ENCODE measurements at regions not wholly inside any gene's neighbourhood (a gene's known extent, or its start where the extent isn't known, plus 50 kb on each side); places are given as distances from the start of the nearest gene placed in this dataset.
"Not testable (repeated sequence)": the region's sequence is repeated elsewhere in the genome, so short reads cannot be mapped to it uniquely, and the experiment has no call there.

DNA sequence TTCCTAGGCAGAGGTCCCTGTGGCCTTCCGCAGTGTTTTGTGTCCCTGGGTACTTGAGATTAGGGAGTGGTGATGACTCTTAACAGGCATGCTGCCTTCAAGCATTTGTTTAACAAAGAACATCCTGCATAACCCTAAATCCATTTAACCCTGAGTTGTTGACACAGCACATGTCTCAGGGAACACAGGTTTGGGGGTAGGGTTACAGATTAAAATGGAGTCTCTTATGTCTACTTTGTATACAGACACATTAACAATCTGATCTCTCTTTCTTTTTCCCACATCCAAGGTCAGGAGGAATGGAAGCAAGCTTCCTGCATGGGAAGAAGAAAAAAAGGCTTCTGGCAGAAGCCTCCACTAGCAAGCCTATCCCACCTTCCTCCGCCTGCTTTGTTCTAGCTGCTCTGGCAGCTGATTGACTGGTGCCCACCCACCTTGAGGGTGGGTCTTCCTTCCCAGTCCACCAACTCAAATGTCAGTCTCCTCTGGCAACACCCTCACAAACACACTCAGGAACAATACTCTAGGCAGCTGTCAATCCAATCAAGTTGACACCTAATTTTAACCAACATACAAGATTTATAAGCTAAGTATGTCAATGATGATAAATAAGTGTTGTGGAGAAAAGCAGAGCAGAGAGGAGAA, 176.5 kb upstream of the CCZ1B start:
- DNase-seq (ENCODE audit: low read depth in 1 of 2, low spot score in 1 of 2) = no peak
- no peak for TF ChIP-seq JUND (IDR thresholded peaks at IDR 0.05; ENCODE audit: low read depth)
- in situ Hi-C loops (cut with HindIII; ENCODE audit: low pct_unique_long_range_greater_than_20kb, low sequenced_read_pairs) = no loop called here

GRCh38 chr7:7005303-7005702, 177.0 kb upstream of the C1GALT1 start:
- in situ Hi-C loops (cut with HindIII; ENCODE audit: low pct_unique_long_range_greater_than_20kb, low sequenced_read_pairs) = no loop called here
- no peak for DNase-seq (ENCODE audit: low read depth in 1 of 2, low spot score in 1 of 2)
- TF ChIP-seq JUND (IDR thresholded peaks at IDR 0.05; ENCODE audit: low read depth) = no peak

DNA sequence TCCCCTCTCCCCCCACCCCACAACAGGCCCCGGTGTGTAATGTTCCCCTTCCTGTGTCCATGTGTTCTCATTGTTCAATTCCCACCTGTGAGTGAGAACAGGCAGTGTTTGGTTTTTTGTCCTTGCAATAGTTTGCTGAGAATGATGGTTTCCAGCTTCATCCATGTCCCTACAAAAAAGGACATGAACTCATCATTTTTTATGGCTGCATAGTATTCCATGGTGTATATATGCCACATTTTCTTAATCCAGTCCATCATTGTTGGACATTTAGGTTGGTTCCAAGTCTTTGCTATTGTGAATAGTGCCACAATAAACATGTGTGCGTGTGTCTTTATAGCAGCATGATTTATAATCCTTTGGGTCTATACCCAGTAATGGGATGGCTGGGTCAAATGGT, 176.4 kb upstream of the C1GALT1 start:
- DNase-seq (ENCODE audit: low read depth in 1 of 2, low spot score in 1 of 2); in situ Hi-C loops (cut with HindIII; ENCODE audit: low pct_unique_long_range_greater_than_20kb, low sequenced_read_pairs): not testable (repeated sequence)

GRCh38 chr7:7011241-7011640, 171.1 kb upstream of the C1GALT1 start:
- in situ Hi-C loops (cut with HindIII; ENCODE audit: low pct_unique_long_range_greater_than_20kb, low sequenced_read_pairs); DNase-seq (ENCODE audit: low read depth in 1 of 2, low spot score in 1 of 2): not testable (repeated sequence)

GRCh38 chr7:7011751-7012150, 170.6 kb upstream of the C1GALT1 start:
- in situ Hi-C loops (cut with HindIII; ENCODE audit: low pct_unique_long_range_greater_than_20kb, low sequenced_read_pairs) = not testable (repeated sequence)
- peak in 1 of 2 experiments; percentile 49 for DNase-seq (ENCODE audit: low read depth in 1 of 2, low spot score in 1 of 2)

- no peak for DNase-seq (ENCODE audit: low read depth in 1 of 2, low spot score in 1 of 2)
- no peak for TF ChIP-seq JUND (IDR thresholded peaks at IDR 0.05; ENCODE audit: low read depth)
- in situ Hi-C loops (cut with HindIII; ENCODE audit: low pct_unique_long_range_greater_than_20kb, low sequenced_read_pairs) = no loop called here
These were observed 167.3 kb upstream of the C1GALT1 start for GRCh38 chr7:7014827-7015595.

GRCh38 chr7:7017707-7018280, 164.6 kb upstream of the C1GALT1 start:
- in situ Hi-C loops (cut with HindIII; ENCODE audit: low pct_unique_long_range_greater_than_20kb, low sequenced_read_pairs) = no loop called here
- peak; percentile 12 to 16 for DNase-seq (ENCODE audit: low read depth in 1 of 2, low spot score in 1 of 2)
- peak; percentile 58; the same call in 1 of the 2 replicates for TF ChIP-seq JUND (IDR thresholded peaks at IDR 0.05; ENCODE audit: low read depth)

DNA sequence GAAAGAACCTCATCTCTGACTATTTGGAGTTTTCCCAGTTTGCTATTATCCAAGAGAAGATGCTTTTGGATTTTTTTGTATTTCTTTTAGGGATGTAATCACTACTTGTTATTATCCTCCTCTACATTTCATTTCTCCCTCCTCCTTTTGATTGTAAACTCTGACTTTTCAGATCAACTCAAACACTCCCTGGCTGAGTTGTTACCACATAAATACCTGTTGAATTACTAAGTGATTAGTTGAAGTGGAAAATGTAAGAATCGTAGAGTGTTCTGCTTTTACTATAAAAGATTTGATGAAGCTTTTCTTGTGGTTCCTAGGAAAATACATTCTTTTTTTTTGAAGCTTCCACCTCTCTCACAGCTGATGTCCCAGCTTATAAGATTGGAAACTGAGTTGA, 164.1 kb upstream of the C1GALT1 start:
- TF ChIP-seq JUND (IDR thresholded peaks at IDR 0.05; ENCODE audit: low read depth) = no peak
- in situ Hi-C loops (cut with HindIII; ENCODE audit: low pct_unique_long_range_greater_than_20kb, low sequenced_read_pairs) = no loop called here
- DNase-seq (ENCODE audit: low read depth in 1 of 2, low spot score in 1 of 2) = no peak

DNA sequence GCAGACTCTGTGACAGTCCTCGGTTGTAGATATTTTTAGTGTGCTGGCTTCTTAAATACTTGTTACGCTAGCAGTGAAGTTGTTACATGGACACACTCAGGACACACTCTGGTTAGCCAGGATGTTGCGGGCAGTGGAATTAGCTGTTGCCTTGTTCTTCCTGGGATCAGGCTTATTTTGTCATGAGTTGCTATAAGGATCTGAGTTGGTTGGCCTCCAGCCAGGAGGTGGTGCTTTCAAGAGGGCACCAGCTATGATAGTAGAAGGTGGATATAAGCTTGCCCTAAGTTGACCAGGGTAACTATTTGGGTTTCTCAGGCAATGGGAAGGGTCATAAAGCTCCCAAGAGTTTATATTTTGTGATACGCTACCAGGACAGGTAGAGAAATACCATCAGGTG, 150.1 kb upstream of the C1GALT1 start:
- no peak for TF ChIP-seq JUND (IDR thresholded peaks at IDR 0.05; ENCODE audit: low read depth)
- in situ Hi-C loops (cut with HindIII; ENCODE audit: low pct_unique_long_range_greater_than_20kb, low sequenced_read_pairs) = no loop called here
- DNase-seq (ENCODE audit: low read depth in 1 of 2, low spot score in 1 of 2) = no peak

GRCh38 chr7:7035851-7036250, 146.5 kb upstream of the C1GALT1 start:
- in situ Hi-C loops (cut with HindIII; ENCODE audit: low pct_unique_long_range_greater_than_20kb, low sequenced_read_pairs) = no loop called here
- TF ChIP-seq JUND (IDR thresholded peaks at IDR 0.05; ENCODE audit: low read depth) = no peak
- no peak for DNase-seq (ENCODE audit: low read depth in 1 of 2, low spot score in 1 of 2)

- in situ Hi-C loops (cut with HindIII; ENCODE audit: low pct_unique_long_range_greater_than_20kb, low sequenced_read_pairs); DNase-seq (ENCODE audit: low read depth in 1 of 2, low spot score in 1 of 2): not testable (repeated sequence)
These were observed 140.0 kb upstream of the C1GALT1 start for GRCh38 chr7:7042286-7042893.

GRCh38 chr7:7044806-7045205, 137.5 kb upstream of the C1GALT1 start:
- TF ChIP-seq JUND (IDR thresholded peaks at IDR 0.05; ENCODE audit: low read depth) = no peak

DNA sequence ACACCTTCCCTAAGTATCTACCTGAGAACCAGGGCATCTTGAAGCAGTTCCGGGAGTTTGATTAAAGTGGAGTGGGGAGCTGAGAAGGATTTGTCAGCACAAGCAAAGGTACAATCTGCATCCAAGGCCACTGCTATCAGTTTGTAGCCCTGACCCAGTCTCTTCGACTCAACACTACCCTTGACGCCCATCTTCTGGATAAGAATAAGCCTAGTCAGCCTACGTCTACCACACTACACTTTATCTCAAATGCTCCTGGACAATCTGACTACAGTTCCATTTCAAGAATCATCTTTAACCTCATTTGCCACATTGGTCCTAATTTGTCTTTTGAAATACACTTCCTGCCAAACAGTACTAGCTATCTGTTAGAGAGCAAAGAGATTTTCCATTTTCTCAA, 134.1 kb upstream of the C1GALT1 start:
- DNase-seq (ENCODE audit: low read depth in 1 of 2, low spot score in 1 of 2) = no peak
- TF ChIP-seq JUND (IDR thresholded peaks at IDR 0.05; ENCODE audit: low read depth) = no peak
- in situ Hi-C loops (cut with HindIII; ENCODE audit: low pct_unique_long_range_greater_than_20kb, low sequenced_read_pairs) = no loop called here

More at GRCh38 chr7:7044806-7045205, 137.5 kb upstream of the C1GALT1 start:
- DNase-seq (ENCODE audit: low read depth in 1 of 2, low spot score in 1 of 2) = no peak
- in situ Hi-C loops (cut with HindIII; ENCODE audit: low pct_unique_long_range_greater_than_20kb, low sequenced_read_pairs) = no loop called here
